Lower leg skin (tissue), 3 donors: ENCODE measurements at regions not wholly inside any gene's neighbourhood (a gene's known extent, or its start where the extent isn't known, plus 50 kb on each side); places are given as distances from the start of the nearest gene placed in this dataset.

Source experiments
- CTCF ChIP-seq, 3 donors: fragments of 450-650 bp; IDR thresholded peaks; one replicate each; pipeline ENCODE4 v1.5.1; 2016; ENCODE audit warnings: antibody characterized with exemption in 3 of 3, mild to moderate bottlenecking in 3 of 3, moderate library complexity in 2 of 3
- POLR2A ChIP-seq, 2 donors: fragments of 450-650 bp; IDR thresholded peaks; one replicate each; pipeline ENCODE4 v1.6.1; 2016 to 2017; ENCODE audit warnings: antibody characterized with exemption in 2 of 2, mild to moderate bottlenecking in 1 of 2, moderate library complexity in 1 of 2

- TF ChIP-seq CTCF (IDR thresholded peaks at IDR 0.05) (no peak), POLR2A (IDR thresholded peaks at IDR 0.05) (no peak)
These were observed 53.9 kb upstream of the PCSK6 start for GRCh38 chr15:101543431-101543830.
